Nephron progenitor cell (in vitro differentiated cells): ENCODE measurements at regions not wholly inside any gene's neighbourhood (a gene's known extent, or its start where the extent isn't known, plus 50 kb on each side); places are given as distances from the start of the nearest gene placed in this dataset.
"Not testable (repeated sequence)": the region's sequence is repeated elsewhere in the genome, so short reads cannot be mapped to it uniquely, and the experiment has no call there.

Experiments used
- DNase-seq: peaks from one replicate; pipeline ENCODE4 v3.0.0; 2021
- H3K27ac Mint-ChIP-seq: 2 replicates; pipeline ENCODE4 v1.8.0; 2021; ENCODE audit warnings: mild to moderate bottlenecking, moderate library complexity, mixed read lengths
- H3K27me3 Mint-ChIP-seq: 2 replicates; pipeline ENCODE4 v1.8.0; 2021; ENCODE audit warnings: mild to moderate bottlenecking, low read depth, mixed read lengths; ENCODE audit not compliant: poor library complexity
- H3K36me3 Mint-ChIP-seq: 2 replicates; pipeline ENCODE4 v1.8.0; 2021; ENCODE audit warnings: low read depth, mixed read lengths
- H3K4me1 Mint-ChIP-seq: 2 replicates; pipeline ENCODE4 v1.8.0; 2021; ENCODE audit warnings: mixed read lengths
- H3K4me3 Mint-ChIP-seq: 2 replicates; pipeline ENCODE4 v1.8.0; 2021; ENCODE audit warnings: mild to moderate bottlenecking, moderate library complexity, mixed read lengths
- H3K9me3 Mint-ChIP-seq: 2 replicates; pipeline ENCODE4 v1.8.0; 2021; ENCODE audit warnings: mild to moderate bottlenecking, moderate library complexity, mixed read lengths

DNA sequence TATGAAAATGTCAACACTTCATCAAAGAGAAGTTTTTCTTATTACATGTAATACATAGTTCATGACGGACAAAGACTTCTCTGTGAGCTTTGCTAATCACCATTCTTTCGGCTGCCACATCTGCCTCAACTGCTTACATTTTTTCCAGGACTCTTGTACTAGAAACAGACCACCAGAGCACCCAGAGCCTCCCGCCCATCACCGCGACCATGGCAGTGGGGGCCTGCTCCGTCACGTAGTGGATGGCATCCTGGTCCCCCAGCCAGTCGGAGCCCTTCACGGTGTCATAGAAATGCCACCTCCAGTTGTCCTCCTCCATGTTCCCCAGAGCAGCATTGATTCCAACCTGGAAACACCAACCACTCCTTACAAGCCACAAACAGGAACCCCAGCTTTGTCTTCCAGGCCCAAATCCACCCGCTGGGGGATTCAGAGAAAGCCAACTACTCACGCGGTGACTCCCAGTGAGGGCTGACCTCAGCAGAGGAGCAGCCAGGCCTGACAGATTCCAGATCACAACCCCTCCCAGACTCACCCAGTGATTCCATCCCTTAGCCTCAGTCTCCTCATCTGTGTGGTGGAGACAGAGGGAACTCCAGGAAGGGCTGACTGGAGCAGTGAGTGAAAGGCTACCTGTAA, 76.2 kb upstream of the TNK2 start:
- H3K36me3 Mint-ChIP-seq, H3K27me3 Mint-ChIP-seq, DNase-seq, H3K9me3 Mint-ChIP-seq, H3K27ac Mint-ChIP-seq, H3K4me3 Mint-ChIP-seq, H3K4me1 Mint-ChIP-seq: not testable (repeated sequence)

DNA sequence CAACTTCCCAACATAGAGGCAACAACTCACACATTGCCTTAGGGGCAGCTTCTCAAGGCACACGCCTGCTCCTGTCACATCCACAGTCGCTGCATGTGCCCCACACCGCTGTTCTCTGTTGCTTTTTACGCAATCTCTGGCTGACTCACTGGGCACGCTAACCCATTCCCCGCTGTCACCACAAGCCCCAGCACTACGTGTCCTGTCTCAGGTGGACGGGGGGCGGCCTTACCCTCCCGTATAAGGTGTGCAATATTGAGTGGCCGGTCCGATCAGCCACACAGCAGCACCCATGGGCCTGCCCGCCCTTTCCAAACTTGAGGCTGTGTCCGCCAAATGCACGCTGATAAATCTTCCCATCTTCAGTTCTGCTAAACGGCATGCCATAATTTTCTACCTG, 75.5 kb upstream of the TNK2 start:
- H3K4me1 Mint-ChIP-seq, H3K27ac Mint-ChIP-seq, H3K27me3 Mint-ChIP-seq, H3K9me3 Mint-ChIP-seq, DNase-seq, H3K4me3 Mint-ChIP-seq: not testable (repeated sequence)
- peaks cover 10% of the 10 kb centered on the region for H3K36me3 Mint-ChIP-seq

DNA sequence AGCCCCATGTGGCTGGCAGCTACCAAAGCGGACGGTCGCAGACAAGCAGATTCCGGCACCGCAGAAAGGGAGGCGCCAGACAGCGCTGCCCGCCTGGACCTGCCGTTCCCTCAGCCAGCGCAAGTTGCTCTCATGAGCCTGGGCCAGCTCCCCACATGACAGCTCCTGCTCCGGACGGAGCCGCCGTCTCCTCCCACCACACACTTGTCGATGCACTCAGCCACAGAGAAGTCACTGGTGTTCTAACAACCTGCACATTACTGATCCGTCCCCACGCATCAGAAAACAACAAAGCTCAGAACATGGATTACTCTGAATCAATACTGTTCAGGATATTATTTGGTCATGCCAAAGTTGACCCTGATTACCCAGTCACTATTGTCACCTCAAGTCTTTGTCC, 74.4 kb upstream of the TNK2 start:
- not testable (repeated sequence) for H3K4me3 Mint-ChIP-seq, DNase-seq, H3K9me3 Mint-ChIP-seq, H3K27me3 Mint-ChIP-seq, H3K4me1 Mint-ChIP-seq
- Mint-ChIP-seq H3K27ac (peak overlapping the region; percentile 37), H3K36me3 (peaks cover 10% of the 10 kb centered on the region)

DNA sequence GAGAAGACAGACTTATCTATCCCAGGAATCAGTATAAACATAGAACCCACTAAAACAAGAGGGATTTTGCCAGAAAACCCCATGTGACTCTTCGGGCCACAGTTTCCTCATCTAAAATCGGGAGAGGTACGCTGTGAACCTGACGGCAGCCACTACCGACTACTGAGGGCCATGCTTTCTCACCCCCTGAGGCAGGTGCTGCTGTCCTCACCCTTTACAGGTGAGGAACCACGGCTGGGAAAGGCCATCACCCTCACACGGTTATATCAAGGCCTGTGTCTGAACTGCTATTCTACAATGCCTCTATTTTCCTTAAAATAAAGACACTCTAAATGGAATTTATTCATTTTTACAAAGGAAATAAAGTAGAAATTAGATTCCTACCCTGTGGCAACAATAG, 73.4 kb upstream of the TNK2 start:
- not testable (repeated sequence) for H3K9me3 Mint-ChIP-seq, DNase-seq, H3K4me3 Mint-ChIP-seq, H3K27ac Mint-ChIP-seq, H3K27me3 Mint-ChIP-seq, H3K4me1 Mint-ChIP-seq
- peaks cover 10% of the 10 kb centered on the region for H3K36me3 Mint-ChIP-seq

DNA sequence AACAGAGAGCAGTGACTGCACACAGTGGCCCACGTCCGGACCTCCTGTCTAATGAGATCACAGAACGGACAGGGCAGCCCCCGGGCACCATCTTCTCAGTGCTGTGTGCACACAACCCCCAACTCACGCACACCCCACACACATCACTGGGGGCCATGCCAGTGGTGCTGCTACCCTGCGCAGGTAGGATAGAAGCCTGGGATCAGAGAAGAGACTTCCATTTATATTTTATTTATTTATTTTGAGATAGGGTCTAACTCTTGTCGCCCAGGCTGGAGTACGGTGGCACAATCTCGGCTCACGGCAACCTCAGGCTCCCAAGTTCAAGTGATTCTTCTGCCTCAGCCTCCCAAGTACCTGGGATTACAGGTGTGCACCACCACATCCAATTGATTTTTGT, 71.5 kb upstream of the TNK2 start:
- not testable (repeated sequence) for H3K4me3 Mint-ChIP-seq, H3K4me1 Mint-ChIP-seq, H3K27me3 Mint-ChIP-seq, DNase-seq, H3K27ac Mint-ChIP-seq, H3K9me3 Mint-ChIP-seq
- H3K36me3 Mint-ChIP-seq: peaks cover 22% of the 10 kb centered on the region

DNA sequence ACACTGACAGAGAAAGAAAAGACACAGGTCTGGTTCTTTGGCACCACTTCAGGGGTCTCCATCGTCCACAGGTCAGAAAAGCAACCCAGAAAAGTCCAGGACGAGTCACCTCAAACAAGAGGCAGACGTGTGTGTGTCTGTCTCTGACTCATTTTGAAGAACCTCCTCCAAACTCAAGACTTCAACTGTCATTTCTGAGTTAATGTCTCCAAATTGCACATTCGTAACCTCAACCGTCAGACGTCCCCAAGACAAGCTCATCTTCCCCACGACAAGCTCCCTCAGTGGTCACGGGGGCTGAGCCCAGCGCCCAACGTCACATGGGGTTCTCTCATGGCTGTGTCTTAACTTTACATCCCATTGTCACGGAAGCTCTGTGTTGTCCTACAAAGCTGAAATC, 70.2 kb upstream of the TNK2 start:
- not testable (repeated sequence) for H3K27me3 Mint-ChIP-seq, H3K9me3 Mint-ChIP-seq, H3K4me3 Mint-ChIP-seq, DNase-seq, H3K27ac Mint-ChIP-seq, H3K4me1 Mint-ChIP-seq
- peaks cover 22% of the 10 kb centered on the region for H3K36me3 Mint-ChIP-seq

DNA sequence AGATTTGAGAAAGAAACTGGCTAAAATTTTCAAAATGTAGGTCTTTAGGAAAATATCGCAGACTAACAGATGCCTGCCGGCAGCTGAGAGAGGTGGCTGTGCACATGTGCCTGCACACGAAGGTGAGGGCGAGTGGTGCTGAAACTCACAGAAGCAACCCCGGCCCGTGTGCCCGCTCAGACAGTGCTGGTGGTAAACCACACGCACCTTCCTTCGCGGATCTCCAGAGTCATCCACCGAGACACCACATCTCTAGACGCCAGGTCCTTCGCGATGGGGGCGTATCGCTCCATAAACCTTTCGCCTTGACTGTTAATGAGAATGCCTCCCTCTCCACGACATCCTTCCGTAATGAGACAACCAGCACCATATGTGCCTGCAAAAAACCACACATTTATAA, 68.5 kb upstream of the TNK2 start:
- H3K4me3 Mint-ChIP-seq, DNase-seq, H3K27me3 Mint-ChIP-seq, H3K4me1 Mint-ChIP-seq, H3K9me3 Mint-ChIP-seq, H3K27ac Mint-ChIP-seq: not testable (repeated sequence)
- peaks cover 17% of the 10 kb centered on the region for H3K36me3 Mint-ChIP-seq

DNA sequence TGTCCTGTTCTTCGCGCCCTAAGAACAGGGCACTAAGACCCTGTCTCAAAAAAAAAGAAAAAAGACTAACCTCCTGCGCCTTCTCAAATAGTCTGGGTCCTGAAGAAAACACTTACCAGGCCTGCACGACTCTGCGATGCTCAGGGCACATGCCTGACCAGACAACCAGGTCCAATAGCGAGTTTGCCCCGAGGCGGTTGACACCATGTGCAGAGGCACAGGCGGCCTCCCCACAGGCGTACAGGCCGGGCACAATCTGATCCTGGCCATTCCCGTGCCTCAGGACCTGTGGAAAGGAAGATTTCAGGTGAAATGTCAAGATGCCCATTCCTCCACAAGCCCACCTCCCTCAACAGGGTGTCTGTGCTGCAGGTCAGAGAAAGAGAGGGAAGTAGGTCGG, 65.9 kb upstream of the TNK2 start:
- H3K27me3 Mint-ChIP-seq, H3K9me3 Mint-ChIP-seq, DNase-seq, H3K27ac Mint-ChIP-seq, H3K4me1 Mint-ChIP-seq, H3K4me3 Mint-ChIP-seq: not testable (repeated sequence)
- H3K36me3 Mint-ChIP-seq: peaks cover 35% of the 10 kb centered on the region

DNA sequence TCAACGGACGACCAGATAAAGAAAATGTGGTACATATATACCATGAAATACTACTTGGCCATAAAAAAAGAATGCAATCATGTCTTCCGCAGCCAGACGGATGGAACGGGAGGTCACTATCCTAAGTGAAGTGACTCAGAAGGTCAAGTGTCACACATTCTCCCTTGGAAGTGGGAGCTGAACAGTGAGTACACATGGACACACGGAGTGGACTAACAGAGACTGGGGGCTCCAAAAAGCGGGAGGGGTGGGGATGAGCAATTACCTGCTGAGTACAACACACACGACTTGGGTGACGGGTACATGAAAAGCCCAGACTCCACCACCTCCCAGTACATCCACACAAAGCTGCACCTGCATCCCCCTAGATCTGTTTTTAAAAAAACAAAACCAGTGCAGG, 62.5 kb upstream of the TNK2 start:
- not testable (repeated sequence) for H3K27ac Mint-ChIP-seq, H3K27me3 Mint-ChIP-seq, H3K4me3 Mint-ChIP-seq, DNase-seq, H3K4me1 Mint-ChIP-seq, H3K9me3 Mint-ChIP-seq
- H3K36me3 Mint-ChIP-seq: peaks cover 37% of the 10 kb centered on the region

DNA sequence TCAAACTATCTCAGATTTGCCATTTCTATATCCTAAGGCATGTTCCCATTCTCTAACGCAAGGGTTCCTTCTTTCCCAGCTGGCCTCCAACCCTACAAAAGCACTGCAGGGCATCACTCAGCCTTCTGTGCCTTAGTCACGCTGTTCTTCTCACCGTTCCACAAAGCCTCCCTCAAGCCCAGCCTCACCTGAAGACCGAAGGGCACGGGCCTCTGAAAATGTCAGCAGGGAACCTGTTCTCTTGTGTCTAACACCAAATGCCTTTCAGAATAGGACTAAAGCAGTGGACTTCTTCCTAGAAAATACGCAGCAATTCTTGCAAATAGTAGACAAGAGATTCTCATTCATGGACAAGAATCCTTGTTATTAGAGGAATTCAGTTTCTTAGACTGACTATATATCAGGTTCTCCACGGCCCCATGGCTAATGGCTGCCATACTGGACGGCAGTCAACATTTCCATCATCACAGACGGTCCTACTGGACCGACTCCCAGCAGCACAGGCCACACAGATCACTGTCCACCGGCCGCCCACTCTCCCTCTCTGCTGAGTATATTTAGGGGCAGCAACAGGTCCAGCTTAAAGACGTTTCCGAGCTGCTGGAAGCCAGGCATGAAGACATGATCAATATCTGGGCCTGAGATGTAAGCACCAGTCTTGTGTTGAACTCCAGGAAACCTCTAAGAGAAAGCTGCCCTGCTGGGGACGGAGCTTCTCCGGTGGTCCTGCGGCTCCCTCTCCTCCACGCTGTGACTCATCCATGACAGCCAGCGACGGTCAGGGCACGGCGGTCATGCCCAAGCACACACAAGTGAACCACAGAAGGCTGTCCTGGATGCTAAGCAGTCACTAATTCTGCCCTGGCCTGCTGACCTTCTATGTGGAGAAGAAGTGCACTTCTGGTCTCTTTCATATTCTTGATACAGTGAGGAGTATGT, 61.8 kb upstream of the TNK2 start:
- not testable (repeated sequence) for H3K27me3 Mint-ChIP-seq

DNA sequence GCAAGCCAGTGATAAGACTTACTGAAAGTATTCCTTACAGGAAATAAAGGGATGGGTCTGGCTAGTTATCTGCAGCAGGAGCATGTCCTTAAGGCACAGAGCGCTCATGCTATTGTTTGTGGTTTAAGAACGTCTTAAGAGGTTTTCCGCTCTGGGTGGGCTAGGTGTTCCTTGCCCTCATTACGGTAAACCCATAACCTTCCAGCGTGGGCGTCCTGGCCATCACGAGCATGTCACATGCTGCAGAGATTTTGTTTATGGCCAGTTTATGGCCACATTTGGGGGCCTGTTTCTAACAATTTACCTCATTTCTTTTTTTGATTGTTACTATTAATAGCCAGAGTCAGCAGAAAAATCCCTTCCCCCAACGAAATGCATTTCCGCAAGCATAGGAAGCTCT, 61.0 kb upstream of the TNK2 start:
- H3K4me3 Mint-ChIP-seq, H3K9me3 Mint-ChIP-seq, DNase-seq, H3K27me3 Mint-ChIP-seq, H3K4me1 Mint-ChIP-seq, H3K27ac Mint-ChIP-seq: not testable (repeated sequence)
- H3K36me3 Mint-ChIP-seq: peaks cover 42% of the 10 kb centered on the region

More for the DNA sequence above, 61.8 kb upstream of the TNK2 start:
- not testable (repeated sequence) for DNase-seq, H3K9me3 Mint-ChIP-seq, H3K4me1 Mint-ChIP-seq, H3K4me3 Mint-ChIP-seq
- Mint-ChIP-seq H3K27ac (peak overlapping the region; percentile 76), H3K36me3 (peaks cover 36% of the 10 kb centered on the region)

DNA sequence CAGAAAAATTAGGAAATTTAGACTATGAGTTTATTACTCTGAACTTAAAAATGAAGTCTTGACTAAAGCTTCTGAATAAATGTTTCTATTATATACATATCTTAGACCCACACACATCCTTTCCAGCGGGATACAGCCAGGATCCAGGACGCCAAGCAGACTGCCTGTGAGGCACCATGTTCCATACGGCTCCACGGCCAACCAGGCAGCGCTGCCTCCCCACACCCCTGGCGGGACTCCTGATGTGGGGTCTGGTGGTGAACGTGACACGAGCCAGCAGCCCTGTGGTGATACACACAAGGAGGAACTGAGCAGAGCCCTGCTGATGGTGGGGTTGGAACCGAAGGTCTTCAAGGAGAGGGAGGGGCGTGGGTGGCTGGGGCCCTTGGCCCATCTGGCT, 59.8 kb upstream of the TNK2 start:
- not testable (repeated sequence) for H3K4me3 Mint-ChIP-seq, H3K4me1 Mint-ChIP-seq, H3K9me3 Mint-ChIP-seq, DNase-seq, H3K27me3 Mint-ChIP-seq, H3K27ac Mint-ChIP-seq
- H3K36me3 Mint-ChIP-seq: peaks cover 45% of the 10 kb centered on the region

DNA sequence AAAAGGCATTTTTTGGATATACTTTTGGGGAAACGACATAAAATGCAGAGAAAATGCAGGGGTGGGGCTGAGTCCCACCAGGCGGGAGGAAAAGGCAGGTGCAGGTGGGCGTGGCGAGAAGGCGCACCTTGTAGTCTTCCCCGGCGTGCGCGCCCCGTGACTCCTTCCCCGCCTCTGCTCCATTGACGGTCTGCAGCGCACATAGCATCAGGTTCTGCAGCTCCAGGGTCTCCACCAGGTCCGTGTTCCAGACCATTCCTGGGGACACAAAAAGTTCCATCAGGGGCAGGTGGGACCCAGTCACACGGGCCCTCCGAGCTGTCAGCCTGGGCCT, 59.0 kb upstream of the TNK2 start:
- not testable (repeated sequence) for H3K9me3 Mint-ChIP-seq, H3K4me3 Mint-ChIP-seq, H3K27ac Mint-ChIP-seq, DNase-seq, H3K27me3 Mint-ChIP-seq, H3K4me1 Mint-ChIP-seq
- peaks cover 53% of the 10 kb centered on the region for H3K36me3 Mint-ChIP-seq

DNA sequence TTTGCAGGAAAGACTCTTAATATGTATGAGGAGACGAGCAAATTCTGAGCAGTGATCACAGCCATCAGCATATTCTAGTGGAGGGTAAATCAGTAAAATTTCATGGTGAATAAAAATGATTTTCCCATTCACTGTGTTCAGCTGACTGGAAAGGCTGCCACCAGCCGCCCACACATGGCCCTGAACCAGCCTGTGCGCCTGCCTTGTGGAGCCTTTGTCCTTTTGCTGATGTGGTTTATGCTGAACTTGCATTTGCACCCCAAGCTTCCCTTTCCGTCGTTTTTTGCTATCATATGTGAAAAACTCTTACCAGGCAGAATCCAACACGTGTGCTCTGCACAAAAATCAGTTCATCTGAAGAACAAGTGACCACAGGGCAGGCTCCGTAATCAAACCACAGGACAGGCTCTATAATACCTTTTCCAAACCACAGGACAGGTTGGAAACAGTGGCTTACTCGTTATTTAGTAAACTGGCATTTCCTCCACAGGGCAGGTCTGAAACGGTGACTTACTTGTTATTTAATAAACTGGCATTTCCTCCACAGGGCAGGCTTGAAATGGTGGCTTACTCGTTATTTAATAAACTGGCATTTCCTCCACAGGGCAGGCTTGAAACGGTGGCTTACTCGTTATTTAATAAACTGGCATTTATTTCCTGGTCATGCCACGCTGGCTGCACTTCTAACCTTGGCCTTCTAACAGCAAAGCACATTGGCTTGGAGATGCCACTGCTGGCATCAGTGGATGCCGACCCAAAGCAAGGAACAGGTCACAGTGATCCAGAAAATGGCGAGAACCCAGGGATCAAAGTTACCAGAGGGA, 58.4 kb upstream of the TNK2 start:
- not testable (repeated sequence) for H3K4me3 Mint-ChIP-seq, H3K9me3 Mint-ChIP-seq, H3K27me3 Mint-ChIP-seq, H3K27ac Mint-ChIP-seq, H3K4me1 Mint-ChIP-seq, DNase-seq
- H3K36me3 Mint-ChIP-seq: peaks cover 59% of the 10 kb centered on the region
